BE2C (cell line): ENCODE measurements at regions not wholly inside any gene's neighbourhood (a gene's known extent, or its start where the extent isn't known, plus 50 kb on each side); places are given as distances from the start of the nearest gene placed in this dataset.
"Not testable (repeated sequence)": the region's sequence is repeated elsewhere in the genome, so short reads cannot be mapped to it uniquely, and the experiment has no call there.

ENCODE experiments used
- DNase-seq: peaks from one replicate; pipeline ENCODE4 v3.0.0-alpha.2; 2020
- H3K27me3 ChIP-seq: fragments of 250-450 bp; sonication (Bioruptor Pico); 2 replicates; pipeline ENCODE4 v1.5.1; 2020; ENCODE audit warnings: mild to moderate bottlenecking
- H3K36me3 ChIP-seq: fragments of 250-450 bp; sonication (Bioruptor Pico); 2 replicates; pipeline ENCODE4 v1.5.1; 2020; ENCODE audit warnings: mild to moderate bottlenecking
- H3K4me1 ChIP-seq: fragments of 250-450 bp; sonication (Bioruptor Pico); 2 replicates; pipeline ENCODE4 v1.5.1; 2020
- H3K4me3 ChIP-seq: 2 replicates; pipeline ENCODE4 v1.5.1; 2011; ENCODE audit warnings: low read depth, low read length
- H3K9me3 ChIP-seq: fragments of 250-450 bp; sonication (Bioruptor Pico); 2 replicates; pipeline ENCODE4 v1.5.1; 2020
- CTCF ChIP-seq: IDR thresholded peaks from 2 replicates; pipeline ENCODE4 v1.5.1; 2012; ENCODE audit warnings: mild to moderate bottlenecking, low read depth, low read length

GRCh38 chr13:25001476-25002206, 94.3 kb upstream of the PABPC3 start:
- TF ChIP-seq CTCF = no peak
- H3K36me3 ChIP-seq = no peaks in the 10 kb centered on the region
- H3K4me1 ChIP-seq = no peaks in the 10 kb centered on the region
- DNase-seq = no peak
- H3K27me3 ChIP-seq = peaks cover 11% of the 10 kb centered on the region
- no peak overlapping the region for H3K4me3 ChIP-seq
- H3K9me3 ChIP-seq = no peaks in the 10 kb centered on the region

GRCh38 chr13:25002311-25002710, 93.6 kb upstream of the PABPC3 start:
- not testable (repeated sequence) for H3K4me1 ChIP-seq, H3K4me3 ChIP-seq, H3K9me3 ChIP-seq, H3K36me3 ChIP-seq, DNase-seq
- H3K27me3 ChIP-seq = peaks cover 11% of the 10 kb centered on the region

- not testable (repeated sequence) for H3K9me3 ChIP-seq, DNase-seq, H3K4me1 ChIP-seq, H3K4me3 ChIP-seq, H3K36me3 ChIP-seq
- peaks cover 11% of the 10 kb centered on the region for H3K27me3 ChIP-seq
Measured at GRCh38 chr13:25004489-25004888, 91.4 kb upstream of the PABPC3 start.

- not testable (repeated sequence) for H3K9me3 ChIP-seq, H3K36me3 ChIP-seq, H3K4me1 ChIP-seq, DNase-seq, H3K4me3 ChIP-seq
- peak; percentile 20; the same call in 1 of the 2 replicates for TF ChIP-seq CTCF
- H3K27me3 ChIP-seq = peaks cover 11% of the 10 kb centered on the region
Measured at GRCh38 chr13:25005050-25005497, 90.9 kb upstream of the PABPC3 start.

GRCh38 chr13:25007389-25007788, 88.5 kb upstream of the PABPC3 start:
- H3K36me3 ChIP-seq, H3K4me3 ChIP-seq, DNase-seq, H3K4me1 ChIP-seq, H3K27me3 ChIP-seq, H3K9me3 ChIP-seq: not testable (repeated sequence)

GRCh38 chr13:25014398-25014973, 81.5 kb upstream of the PABPC3 start:
- H3K27me3 ChIP-seq = peaks cover 11% of the 10 kb centered on the region
- not testable (repeated sequence) for H3K4me3 ChIP-seq, H3K4me1 ChIP-seq, DNase-seq, H3K36me3 ChIP-seq, H3K9me3 ChIP-seq

- not testable (repeated sequence) for H3K9me3 ChIP-seq, DNase-seq, H3K4me3 ChIP-seq, H3K36me3 ChIP-seq, H3K4me1 ChIP-seq, H3K27me3 ChIP-seq
Measured at GRCh38 chr13:25017176-25017575, 78.8 kb upstream of the PABPC3 start.

- H3K27me3 ChIP-seq = peaks cover 11% of the 10 kb centered on the region
- not testable (repeated sequence) for H3K9me3 ChIP-seq, H3K36me3 ChIP-seq, H3K4me1 ChIP-seq, H3K4me3 ChIP-seq, DNase-seq
Measured at GRCh38 chr13:25017808-25018728, 77.9 kb upstream of the PABPC3 start.

GRCh38 chr13:25018729-25019115, 77.2 kb upstream of the PABPC3 start:
- Histone ChIP-seq H3K4me3 (no peak overlapping the region), H3K36me3 (no peaks in the 10 kb centered on the region), H3K4me1 (no peaks in the 10 kb centered on the region), H3K9me3 (no peaks in the 10 kb centered on the region), H3K27me3 (peaks cover 11% of the 10 kb centered on the region)
- TF ChIP-seq CTCF = no peak
- DNase-seq = no peak

- not testable (repeated sequence) for H3K36me3 ChIP-seq, DNase-seq, H3K9me3 ChIP-seq, H3K4me1 ChIP-seq, H3K4me3 ChIP-seq
- H3K27me3 ChIP-seq = peaks cover 11% of the 10 kb centered on the region
Measured at GRCh38 chr13:25019741-25020140, 76.2 kb upstream of the PABPC3 start.
